ENCODE measurements at regions not wholly inside any gene's neighbourhood (a gene's known extent, or its start where the extent isn't known, plus 50 kb on each side); places are given as distances from the start of the nearest gene placed in this dataset.

DNA sequence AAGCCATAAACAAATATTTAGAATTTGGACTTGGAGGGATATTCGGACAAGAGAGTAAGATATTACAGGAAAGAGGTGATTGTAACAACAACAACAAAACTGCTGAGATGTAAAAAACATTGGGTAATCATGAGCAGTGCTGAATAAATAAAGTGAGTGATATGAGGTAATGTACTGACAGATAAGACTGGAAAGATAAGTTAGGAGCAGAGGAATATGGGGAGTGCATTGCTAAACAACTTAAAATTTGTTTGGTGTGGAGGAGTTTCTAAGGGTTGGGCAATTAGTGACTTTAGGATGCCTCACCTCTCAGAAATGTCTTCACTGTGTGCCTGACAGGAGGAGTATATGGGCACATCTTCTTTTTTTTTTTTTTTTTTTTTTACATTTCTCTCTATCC, 637.8 kb upstream of the GRIA3 start:
- TF ChIP-seq, protein P1, sequence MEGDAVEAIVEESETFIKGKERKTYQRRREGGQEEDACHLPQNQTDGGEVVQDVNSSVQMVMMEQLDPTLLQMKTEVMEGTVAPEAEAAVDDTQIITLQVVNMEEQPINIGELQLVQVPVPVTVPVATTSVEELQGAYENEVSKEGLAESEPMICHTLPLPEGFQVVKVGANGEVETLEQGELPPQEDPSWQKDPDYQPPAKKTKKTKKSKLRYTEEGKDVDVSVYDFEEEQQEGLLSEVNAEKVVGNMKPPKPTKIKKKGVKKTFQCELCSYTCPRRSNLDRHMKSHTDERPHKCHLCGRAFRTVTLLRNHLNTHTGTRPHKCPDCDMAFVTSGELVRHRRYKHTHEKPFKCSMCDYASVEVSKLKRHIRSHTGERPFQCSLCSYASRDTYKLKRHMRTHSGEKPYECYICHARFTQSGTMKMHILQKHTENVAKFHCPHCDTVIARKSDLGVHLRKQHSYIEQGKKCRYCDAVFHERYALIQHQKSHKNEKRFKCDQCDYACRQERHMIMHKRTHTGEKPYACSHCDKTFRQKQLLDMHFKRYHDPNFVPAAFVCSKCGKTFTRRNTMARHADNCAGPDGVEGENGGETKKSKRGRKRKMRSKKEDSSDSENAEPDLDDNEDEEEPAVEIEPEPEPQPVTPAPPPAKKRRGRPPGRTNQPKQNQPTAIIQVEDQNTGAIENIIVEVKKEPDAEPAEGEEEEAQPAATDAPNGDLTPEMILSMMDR (IDR thresholded peaks at IDR 0.05): no peak
- TF ChIP-seq POLR2A (IDR thresholded peaks at IDR 0.05): no peak

Data from testis (tissue), 2 donors.